ENCODE measurements at regions not wholly inside any gene's neighbourhood (a gene's known extent, or its start where the extent isn't known, plus 50 kb on each side); places are given as distances from the start of the nearest gene placed in this dataset.
"Not testable (repeated sequence)": the region's sequence is repeated elsewhere in the genome, so short reads cannot be mapped to it uniquely, and the experiment has no call there.

- not testable (repeated sequence) for TF ChIP-seq CTCF (IDR thresholded peaks at IDR 0.05; ENCODE audit: low read length); EZH2 (IDR thresholded peaks at IDR 0.05; ENCODE audit: borderline replicate concordance, low read length)
These were observed 66.9 kb upstream of the NEDD9 start for GRCh38 chr6:11299421-11299784.
